HG02610 (cell line): ENCODE measurements at regions not wholly inside any gene's neighbourhood (a gene's known extent, or its start where the extent isn't known, plus 50 kb on each side); places are given as distances from the start of the nearest gene placed in this dataset.
"Not testable (repeated sequence)": the region's sequence is repeated elsewhere in the genome, so short reads cannot be mapped to it uniquely, and the experiment has no call there.

Experiments
- ATAC-seq: cut with Tn5 transposase; IDR thresholded peaks from one replicate; pipeline ENCODE4 v1.9.1; 2021; ENCODE audit warnings: mild to moderate bottlenecking, moderate library complexity; ENCODE audit not compliant: unreplicated experiment

DNA sequence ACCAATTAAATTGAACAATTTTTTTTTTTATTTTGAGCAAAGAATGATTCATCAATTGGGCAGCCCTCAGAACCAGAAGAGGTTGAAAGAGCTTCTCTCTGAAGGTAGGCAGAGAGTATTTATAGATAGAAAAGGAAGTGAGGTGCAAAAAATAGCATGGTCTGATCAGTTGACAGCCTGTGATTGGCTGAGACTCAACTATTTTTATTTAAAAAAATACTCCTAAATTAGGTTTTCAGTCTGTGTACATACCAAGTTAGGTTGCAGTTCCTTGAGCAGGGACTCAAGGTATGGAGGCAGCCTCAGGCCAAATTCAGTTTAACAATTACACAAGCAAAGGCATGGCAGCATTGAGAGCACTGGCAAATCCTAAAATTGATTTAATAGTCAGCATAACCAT lies 1074.7 kb downstream of the SORCS1 start:
- no peak for ATAC-seq

DNA sequence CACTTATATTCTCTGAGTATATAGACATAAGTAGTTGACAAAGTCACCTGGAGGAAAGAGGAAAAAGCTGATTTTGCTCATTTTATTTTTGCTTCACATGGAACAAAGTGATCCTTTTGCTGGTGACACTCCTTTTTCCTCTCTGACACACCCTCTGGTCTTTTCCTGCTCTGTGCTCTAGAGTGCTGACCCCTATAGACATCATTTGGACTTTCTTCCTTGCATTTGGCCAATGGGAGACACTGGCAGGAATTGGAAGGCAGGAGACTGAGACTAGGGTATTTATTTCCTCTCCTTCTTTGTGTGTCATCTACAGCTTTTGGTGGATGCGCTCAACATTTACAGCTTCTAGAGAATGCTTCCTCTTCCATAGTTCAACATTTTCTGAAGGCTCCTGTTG lies 1078.1 kb downstream of the SORCS1 start:
- no peak for ATAC-seq

DNA sequence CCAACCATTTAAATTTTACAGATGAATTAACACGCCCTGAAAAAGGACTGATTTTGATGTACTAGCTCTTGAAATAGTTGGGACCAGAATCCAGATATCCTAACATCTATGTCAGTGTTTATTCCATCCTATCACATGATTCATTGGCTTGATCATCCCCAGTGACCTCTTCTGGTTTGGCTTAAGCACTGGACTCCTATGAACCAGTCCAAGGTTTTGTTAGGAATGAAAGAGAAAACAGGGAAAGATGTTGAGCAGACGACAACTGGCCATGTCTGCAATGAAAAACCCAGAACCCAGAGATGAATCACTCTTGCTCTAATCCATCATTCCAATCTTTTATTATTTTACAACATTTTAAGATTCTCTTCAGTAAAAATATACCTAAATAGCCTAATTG lies 1080.9 kb downstream of the SORCS1 start:
- ATAC-seq, result no peak

GRCh38 chr10:106082865-106083264 lies 1081.6 kb downstream of the SORCS1 start:
- ATAC-seq, result no peak

DNA sequence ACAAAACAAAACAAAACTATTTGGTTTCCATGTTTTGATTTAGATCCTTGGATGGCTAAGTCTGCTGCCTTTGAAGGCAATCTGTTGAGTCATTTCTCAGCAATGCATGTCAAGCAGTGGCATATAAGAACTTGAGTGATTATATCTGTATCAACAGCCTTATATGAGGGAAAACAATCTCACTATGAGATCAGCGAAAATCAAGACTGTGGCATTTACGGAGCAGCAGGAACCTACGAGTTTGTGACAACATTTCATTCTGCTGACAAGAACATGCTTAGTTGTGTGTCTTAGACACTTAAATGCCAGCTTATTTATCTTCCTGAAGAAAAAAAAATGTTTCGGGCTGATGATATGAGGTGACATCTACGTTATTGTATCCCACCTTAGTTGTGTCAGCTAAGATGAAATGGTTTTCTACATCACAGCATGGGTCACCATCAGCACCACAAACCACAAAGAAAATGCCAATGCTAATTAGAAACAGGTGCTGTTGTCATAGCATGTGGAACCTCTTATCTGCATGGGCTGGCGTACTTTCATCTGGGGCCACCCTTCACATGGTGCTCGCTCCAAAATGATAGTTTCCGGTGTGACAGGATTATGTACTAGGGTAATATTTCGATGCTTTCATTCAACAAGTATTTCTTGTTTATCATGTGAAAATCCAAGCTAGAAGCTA lies 1085.5 kb downstream of the SORCS1 start:
- no peak for ATAC-seq

GRCh38 chr10:106076496-106076895 lies 1088.0 kb downstream of the SORCS1 start:
- ATAC-seq, result no peak

- ATAC-seq, result no peak
Observed at GRCh38 chr10:106053061-106053460, 1111.4 kb downstream of the SORCS1 start.

DNA sequence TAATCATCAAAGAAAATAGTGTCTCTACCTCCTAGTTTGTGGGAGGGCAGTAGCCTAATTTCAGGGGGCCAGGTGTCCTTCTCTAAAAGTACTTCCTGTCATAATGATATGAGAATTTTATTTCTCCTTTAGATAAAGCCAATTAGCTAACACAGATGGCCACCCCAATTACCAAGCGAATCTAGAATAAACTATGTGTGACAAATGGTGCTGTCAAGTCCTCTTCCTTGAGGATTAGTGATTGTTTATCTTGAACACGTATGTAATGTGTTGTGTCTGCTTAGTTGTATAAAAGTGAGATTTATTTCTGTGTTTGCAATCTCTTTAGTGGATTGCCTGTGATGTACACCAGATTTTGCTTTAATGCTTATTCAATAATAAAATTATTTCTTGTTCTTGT lies 1120.0 kb downstream of the SORCS1 start:
- no peak for ATAC-seq

GRCh38 chr10:106043863-106044262 lies 1120.6 kb downstream of the SORCS1 start:
- ATAC-seq, result no peak

DNA sequence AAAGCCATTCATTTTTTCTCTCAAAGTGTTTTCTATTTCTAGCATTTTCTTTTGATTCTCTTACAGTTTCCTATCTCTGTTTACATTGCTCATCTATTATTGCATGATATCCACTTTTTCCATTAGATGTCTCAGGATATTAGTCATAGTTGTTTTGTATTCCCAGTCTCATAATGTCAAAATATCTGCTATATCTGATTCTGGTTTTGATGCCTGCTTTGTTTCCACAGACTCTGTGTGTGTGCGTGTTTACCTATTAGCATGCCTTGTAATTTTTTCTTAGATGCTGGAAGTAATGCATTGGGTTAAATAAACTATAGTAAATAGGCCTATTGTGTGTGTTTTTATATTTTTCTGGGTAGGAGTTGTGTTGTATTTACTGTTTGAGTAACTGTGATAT lies 1126.3 kb downstream of the SORCS1 start:
- no peak for ATAC-seq

DNA sequence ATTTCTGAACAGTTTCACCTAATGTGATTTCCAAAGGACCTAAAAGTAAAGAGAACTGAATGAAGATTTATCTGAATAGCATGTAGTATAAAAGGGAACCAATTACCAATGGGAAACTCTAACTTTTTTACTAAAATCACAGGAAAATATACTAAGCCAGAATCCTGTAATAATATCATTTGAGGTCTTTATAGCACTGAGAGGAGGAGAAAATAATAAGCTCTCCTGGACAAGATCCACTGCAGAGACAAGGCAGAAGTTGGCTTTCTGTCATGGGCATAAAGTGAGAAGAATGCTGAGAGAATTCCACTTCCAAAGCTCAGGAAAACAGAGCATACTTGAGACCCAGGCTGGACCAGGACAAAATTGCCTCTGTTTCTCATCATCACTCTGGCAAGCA lies 1131.4 kb downstream of the SORCS1 start:
- no peak for ATAC-seq

DNA sequence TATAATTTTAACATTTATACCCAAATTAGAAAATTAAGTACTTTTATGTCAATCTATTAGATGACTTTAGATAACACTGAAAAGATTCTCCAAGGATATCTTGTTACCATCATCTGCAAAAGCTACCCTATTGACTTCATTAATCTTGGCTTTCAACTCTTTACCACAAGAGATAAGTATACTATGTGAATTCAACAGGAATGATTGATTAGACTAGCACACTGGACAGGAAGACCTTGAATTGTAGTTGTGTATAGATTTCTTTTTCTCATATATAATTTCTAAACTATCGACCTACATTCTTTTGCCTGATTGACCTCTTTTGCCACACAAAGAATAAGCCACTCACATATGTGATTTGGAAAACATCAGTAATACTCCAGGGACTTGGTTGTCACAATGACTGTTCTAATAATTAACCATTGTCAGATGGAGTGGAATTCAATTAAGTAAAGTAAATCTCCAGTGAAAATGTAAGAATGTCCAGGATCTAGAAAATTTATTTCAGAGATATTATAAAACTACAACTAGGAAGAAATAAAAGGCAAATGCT lies 1132.0 kb downstream of the SORCS1 start:
- ATAC-seq, result no peak

DNA sequence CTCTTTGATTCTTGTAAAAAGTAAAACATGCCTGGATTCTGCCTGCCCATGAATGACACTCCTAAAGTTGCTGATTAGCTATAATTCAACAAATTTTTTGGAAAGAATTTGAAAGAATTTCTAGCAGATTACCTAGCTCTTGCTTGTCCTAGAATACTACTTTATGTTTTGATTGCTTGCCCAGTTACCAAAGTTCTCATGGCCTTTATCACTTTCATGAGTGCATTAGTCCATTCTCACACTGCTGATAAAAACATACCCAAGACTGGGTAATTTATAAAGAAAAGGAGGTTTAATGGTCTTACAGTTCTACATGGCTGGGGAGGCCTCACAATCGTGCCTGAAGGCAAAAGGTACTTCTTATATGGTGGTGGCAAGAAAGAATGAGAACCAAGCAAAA lies 1137.3 kb downstream of the SORCS1 start:
- no peak for ATAC-seq

- ATAC-seq, result no peak
Observed at GRCh38 chr10:106025208-106025811, 1139.2 kb downstream of the SORCS1 start.

DNA sequence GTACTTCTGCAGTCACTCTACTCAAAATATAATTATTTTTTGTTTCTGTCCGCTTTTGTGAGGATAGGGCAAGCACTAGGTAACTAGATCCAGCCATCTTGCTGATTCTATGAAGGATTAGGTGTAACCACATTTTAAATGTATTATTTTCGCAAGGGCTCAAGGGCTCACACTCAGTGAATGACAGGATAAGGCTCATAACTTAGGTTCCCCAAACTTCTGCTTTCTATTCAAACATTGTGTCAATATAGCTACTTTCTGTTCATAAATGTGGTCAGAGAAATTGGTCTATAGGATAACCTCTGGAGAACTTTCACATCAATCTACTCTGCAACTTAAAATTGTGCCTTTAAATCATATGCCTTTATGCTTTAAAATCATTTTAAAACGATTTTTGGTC lies 1141.2 kb downstream of the SORCS1 start:
- ATAC-seq, result no peak

GRCh38 chr10:106019559-106019958 lies 1144.9 kb downstream of the SORCS1 start:
- ATAC-seq, result not testable (repeated sequence)

DNA sequence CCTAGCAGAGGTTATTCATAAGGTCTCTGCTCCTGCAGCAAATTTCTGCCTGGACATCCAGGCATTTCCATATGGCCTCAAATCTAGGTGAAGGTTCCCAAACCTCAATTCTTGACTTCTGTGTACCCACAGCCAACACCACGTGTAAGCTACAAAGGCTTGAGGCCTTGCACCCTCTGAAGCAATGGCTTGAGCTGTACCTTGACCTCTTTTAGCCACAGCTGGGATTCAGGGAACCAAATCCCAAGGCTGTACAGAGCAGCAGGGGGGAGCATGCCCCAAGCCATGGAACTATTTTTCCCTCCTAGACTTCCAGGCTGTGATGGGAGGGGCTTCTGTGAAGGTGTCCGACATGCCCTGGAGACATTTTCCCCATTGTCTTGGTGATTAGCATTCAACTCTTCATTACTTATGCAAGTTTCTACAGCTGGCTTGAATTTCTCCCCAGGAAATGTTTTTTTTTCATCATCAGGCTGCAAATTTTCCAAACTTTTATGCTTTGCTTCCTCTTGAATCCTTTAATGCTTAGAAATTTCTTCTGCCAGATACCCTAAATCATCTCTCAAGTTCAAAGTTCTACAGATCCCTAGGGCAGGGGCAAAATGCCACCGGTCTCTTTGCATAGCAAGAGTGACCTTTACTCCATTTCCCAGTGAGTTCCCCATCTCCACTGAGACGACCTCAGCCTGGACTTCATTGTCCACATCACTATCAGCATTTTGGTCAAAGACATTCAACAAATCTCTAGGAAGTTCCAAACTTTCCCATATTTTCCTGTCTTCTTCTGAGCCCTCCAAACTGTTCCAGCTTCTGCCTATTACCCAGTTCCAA lies 1148.9 kb downstream of the SORCS1 start:
- not testable (repeated sequence) for ATAC-seq

- no peak for ATAC-seq
Observed at GRCh38 chr10:106011250-106011649, 1153.3 kb downstream of the SORCS1 start.

DNA sequence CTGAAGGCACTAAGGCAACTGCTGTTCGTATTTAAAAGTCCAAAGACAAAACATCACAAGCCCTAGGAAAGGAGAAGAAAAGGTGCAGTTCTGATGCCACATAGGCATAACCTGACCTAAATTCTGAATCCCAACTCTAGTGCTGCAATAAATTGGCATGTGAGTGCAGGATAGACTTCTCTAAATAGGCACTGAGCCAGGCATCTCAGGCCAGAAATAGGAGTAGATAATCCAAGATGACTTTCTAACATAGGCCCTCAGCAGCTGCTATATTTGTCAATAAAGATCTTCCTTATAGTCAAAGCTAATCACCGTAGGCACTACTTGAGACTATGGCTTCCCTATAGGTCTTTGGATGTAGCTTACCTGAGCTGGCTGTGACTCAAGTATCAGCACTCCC lies 1163.8 kb downstream of the SORCS1 start:
- no peak for ATAC-seq

- ATAC-seq, result no peak
Observed at GRCh38 chr10:105993609-105994008, 1170.9 kb downstream of the SORCS1 start.

GRCh38 chr10:105992928-105993327 lies 1171.6 kb downstream of the SORCS1 start:
- no peak for ATAC-seq

DNA sequence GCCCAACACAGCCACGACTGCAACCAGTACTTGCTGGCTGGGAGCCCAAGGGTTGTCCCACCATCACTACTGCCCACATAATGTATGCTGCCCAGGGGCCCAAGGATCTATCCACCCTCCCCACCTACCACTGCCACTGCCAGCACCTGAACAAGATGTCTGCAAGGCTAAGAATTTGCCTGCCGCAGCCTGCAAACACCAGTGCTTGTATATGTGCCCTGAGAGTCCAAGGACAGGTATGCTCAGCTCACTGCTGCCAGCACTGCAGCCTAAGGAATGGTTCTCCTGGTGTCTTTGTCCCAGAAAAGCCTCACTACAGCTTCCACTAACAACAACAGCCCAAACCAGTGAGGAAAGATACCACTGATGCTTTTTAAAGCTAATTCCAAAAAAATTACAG lies 1174.0 kb downstream of the SORCS1 start:
- no peak for ATAC-seq
